Gastroesophageal sphincter (tissue), 3 donors: ENCODE measurements at regions not wholly inside any gene's neighbourhood (a gene's known extent, or its start where the extent isn't known, plus 50 kb on each side); places are given as distances from the start of the nearest gene placed in this dataset.

Experiments used
- POLR2A ChIP-seq, 2 donors: fragments of 450-650 bp; IDR thresholded peaks; one replicate each; pipeline ENCODE4 v1.6.1; 2017; ENCODE audit warnings: antibody characterized with exemption in 2 of 2, mild to moderate bottlenecking in 2 of 2, moderate library complexity in 1 of 2
- POLR2AphosphoS5 ChIP-seq: sonication (generic); formaldehyde crosslinking; IDR thresholded peaks from one replicate; pipeline ENCODE4 v1.6.1; 2017; ENCODE audit warnings: antibody characterized with exemption
- TF ChIP-seq, protein P1 (sequence below), 4 experiments: fragments of 200-600 bp in 2 of 4; fragments of 450-650 bp in 2 of 4; sonication (generic) in 1 of 4; IDR thresholded peaks; one replicate each; pipeline ENCODE4 v1.5.1; 2017 to 2019; ENCODE audit warnings: antibody characterized with exemption in 4 of 4, mild to moderate bottlenecking in 2 of 4, moderate library complexity in 2 of 4

DNA sequence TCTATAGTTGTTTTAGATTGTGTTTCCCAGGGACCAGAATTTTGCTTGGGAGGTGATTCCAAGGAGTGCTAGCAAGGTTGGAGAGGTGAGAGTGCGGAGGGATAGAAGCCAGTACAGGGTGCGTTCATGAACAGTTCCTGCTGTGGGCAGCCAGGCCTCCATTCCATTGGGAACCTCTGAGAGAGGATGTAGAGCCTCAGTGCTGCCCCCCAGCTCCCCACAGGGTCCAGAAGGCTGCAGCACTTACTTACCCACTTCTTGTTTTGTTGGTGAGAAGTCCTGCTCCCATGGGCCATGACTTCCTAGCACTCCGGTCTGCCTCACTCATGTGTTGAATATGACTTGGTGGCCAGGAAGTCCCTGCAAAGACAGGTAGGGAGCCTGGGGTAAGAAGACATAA is 128.2 kb upstream of the GAS1 start:
- TF ChIP-seq, protein P1, sequence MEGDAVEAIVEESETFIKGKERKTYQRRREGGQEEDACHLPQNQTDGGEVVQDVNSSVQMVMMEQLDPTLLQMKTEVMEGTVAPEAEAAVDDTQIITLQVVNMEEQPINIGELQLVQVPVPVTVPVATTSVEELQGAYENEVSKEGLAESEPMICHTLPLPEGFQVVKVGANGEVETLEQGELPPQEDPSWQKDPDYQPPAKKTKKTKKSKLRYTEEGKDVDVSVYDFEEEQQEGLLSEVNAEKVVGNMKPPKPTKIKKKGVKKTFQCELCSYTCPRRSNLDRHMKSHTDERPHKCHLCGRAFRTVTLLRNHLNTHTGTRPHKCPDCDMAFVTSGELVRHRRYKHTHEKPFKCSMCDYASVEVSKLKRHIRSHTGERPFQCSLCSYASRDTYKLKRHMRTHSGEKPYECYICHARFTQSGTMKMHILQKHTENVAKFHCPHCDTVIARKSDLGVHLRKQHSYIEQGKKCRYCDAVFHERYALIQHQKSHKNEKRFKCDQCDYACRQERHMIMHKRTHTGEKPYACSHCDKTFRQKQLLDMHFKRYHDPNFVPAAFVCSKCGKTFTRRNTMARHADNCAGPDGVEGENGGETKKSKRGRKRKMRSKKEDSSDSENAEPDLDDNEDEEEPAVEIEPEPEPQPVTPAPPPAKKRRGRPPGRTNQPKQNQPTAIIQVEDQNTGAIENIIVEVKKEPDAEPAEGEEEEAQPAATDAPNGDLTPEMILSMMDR (IDR thresholded peaks at IDR 0.05) = no peak
- TF ChIP-seq POLR2AphosphoS5 = no peak
- TF ChIP-seq POLR2A (IDR thresholded peaks at IDR 0.05) = no peak
